ENCODE measurements at regions not wholly inside any gene's neighbourhood (a gene's known extent, or its start where the extent isn't known, plus 50 kb on each side); places are given as distances from the start of the nearest gene placed in this dataset.
"Not testable (repeated sequence)": the region's sequence is repeated elsewhere in the genome, so short reads cannot be mapped to it uniquely, and the experiment has no call there.

DNA sequence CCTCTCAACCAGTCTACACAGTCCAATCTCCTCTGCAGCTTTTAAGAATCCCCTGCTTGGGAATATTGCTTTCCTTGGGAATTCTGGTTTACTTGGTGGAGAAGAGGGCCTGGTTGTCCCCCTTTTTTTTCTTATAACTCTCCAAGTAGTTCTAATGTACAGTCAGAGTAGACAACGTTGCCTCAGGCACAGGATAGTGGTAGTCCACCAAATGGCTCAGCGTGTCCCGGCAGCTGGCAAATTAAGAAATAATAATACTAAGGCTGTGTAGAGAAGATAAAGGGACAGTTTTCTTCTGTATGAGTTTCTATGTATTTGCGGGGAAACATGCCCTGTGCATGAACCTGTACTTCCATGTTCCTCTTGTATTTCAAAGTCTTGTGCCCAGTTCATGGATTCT is 145.7 kb upstream of the RREB1 start:
- DNase-seq, result no peak
- Histone ChIP-seq H3K4me3 (ENCODE audit: low read depth, low read length) (no peak overlapping the region), H3K27ac (no peak overlapping the region), H3K27me3 (replicated peaks) (no peaks in the 10 kb centered on the region), H3K36me3 (replicated peaks) (no peaks in the 10 kb centered on the region)
- TF ChIP-seq, protein P1, sequence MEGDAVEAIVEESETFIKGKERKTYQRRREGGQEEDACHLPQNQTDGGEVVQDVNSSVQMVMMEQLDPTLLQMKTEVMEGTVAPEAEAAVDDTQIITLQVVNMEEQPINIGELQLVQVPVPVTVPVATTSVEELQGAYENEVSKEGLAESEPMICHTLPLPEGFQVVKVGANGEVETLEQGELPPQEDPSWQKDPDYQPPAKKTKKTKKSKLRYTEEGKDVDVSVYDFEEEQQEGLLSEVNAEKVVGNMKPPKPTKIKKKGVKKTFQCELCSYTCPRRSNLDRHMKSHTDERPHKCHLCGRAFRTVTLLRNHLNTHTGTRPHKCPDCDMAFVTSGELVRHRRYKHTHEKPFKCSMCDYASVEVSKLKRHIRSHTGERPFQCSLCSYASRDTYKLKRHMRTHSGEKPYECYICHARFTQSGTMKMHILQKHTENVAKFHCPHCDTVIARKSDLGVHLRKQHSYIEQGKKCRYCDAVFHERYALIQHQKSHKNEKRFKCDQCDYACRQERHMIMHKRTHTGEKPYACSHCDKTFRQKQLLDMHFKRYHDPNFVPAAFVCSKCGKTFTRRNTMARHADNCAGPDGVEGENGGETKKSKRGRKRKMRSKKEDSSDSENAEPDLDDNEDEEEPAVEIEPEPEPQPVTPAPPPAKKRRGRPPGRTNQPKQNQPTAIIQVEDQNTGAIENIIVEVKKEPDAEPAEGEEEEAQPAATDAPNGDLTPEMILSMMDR (IDR thresholded peaks at IDR 0.05; ENCODE audit: low read depth, low read length, missing control alignments), result no peak
- in situ Hi-C loops (cut with HindIII; ENCODE audit: low pct_ligation_motif_present, low sequenced_read_pairs), result no loop called here

DNA sequence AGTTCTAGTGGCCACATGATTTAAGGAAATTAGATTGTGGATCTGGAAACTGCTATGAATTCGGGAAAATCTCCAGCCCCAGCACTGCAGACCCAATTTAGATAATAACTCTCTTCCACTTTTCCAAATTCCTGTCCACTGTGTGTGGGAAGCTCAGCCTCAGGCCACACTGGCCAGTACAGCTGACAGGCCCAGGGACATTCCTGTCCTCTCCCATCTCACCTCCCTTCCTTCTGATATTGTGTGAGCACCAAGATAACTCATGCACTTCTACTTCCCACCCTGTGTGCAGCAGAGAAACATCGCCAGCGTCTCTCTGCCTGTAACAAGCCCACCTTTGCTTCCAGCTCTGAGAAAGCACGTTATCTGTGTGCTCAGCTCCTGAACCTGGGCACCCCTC is 145.1 kb upstream of the RREB1 start:
- TF ChIP-seq, protein P1 (IDR thresholded peaks at IDR 0.05; ENCODE audit: low read depth, low read length, missing control alignments), result no peak
- Histone ChIP-seq H3K36me3 (replicated peaks) (no peaks in the 10 kb centered on the region), H3K27ac (no peak overlapping the region), H3K27me3 (replicated peaks) (no peaks in the 10 kb centered on the region), H3K4me3 (ENCODE audit: low read depth, low read length) (no peak overlapping the region)
- DNase-seq, result no peak
- in situ Hi-C loops (cut with HindIII; ENCODE audit: low pct_ligation_motif_present, low sequenced_read_pairs), result no loop called here

DNA sequence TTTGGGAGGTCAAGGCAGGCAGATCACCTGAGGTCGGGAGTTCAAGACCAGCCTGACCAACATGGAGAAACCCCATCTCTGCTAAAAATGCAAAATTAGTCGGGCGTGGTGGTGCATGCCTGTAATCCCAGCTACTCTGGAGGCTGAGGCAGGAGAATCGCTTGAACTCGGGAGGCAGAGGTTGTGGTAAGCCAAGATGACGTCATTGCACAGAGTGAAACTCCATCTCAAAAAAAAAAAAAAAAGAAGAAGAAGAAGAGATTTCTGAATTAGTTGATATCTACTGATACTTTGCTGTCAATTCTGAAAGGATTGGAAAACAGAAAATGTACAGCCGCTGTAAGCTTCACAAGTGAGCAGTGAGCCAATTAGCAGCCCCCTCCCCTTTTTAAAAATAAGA is 144.4 kb upstream of the RREB1 start:
- DNase-seq; in situ Hi-C loops (cut with HindIII; ENCODE audit: low pct_ligation_motif_present, low sequenced_read_pairs); H3K27ac ChIP-seq; H3K27me3 ChIP-seq (replicated peaks); H3K36me3 ChIP-seq (replicated peaks); H3K4me3 ChIP-seq (ENCODE audit: low read depth, low read length): not testable (repeated sequence)

DNA sequence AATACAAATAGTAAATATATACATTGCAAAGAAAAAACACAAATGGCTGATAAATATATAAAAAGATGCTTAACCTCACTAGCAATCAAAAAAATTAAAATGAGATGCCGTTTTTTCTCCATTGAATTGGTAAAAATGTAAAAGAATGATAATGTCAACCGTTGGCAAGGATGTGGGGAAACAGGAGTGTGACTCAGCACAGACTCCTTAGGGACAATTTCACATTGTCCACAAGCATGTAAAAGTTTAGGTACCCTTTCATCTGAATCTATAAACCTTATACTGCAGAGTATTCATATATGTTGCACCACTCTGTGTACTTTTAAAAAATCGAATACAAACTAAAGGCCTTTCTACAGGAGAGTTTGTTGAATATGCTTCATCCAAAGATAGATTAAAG is 143.1 kb upstream of the RREB1 start:
- in situ Hi-C loops (cut with HindIII; ENCODE audit: low pct_ligation_motif_present, low sequenced_read_pairs), result no loop called here
- TF ChIP-seq, protein P1 (IDR thresholded peaks at IDR 0.05; ENCODE audit: low read depth, low read length, missing control alignments), result no peak
- H3K4me3 ChIP-seq (ENCODE audit: low read depth, low read length), result no peak overlapping the region

DNA sequence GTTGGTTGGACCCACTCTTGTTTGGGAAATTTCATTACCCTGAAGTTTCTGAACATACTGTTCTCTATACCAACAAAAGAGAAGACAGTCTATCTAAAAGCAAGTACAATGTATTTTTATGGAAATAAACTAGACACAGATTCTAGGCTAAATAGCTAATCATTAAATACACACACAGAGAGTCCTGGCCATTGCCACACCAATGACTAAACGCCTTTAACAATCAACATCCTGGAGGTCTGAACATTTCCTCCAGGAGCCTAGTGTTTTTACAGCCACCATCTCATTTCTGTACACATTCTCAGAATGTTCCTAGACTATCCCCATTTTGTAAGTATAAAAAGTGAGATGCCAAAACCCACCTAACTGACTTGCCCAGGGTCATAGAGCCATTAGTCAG is 141.6 kb upstream of the RREB1 start:
- TF ChIP-seq, protein P1 (IDR thresholded peaks at IDR 0.05; ENCODE audit: low read depth, low read length, missing control alignments), result no peak

More for the DNA sequence above, 143.1 kb upstream of the RREB1 start:
- H3K36me3 ChIP-seq (replicated peaks), result no peaks in the 10 kb centered on the region
- no peak overlapping the region for H3K27ac ChIP-seq
- no peaks in the 10 kb centered on the region for H3K27me3 ChIP-seq (replicated peaks)
- DNase-seq, result no peak

DNA sequence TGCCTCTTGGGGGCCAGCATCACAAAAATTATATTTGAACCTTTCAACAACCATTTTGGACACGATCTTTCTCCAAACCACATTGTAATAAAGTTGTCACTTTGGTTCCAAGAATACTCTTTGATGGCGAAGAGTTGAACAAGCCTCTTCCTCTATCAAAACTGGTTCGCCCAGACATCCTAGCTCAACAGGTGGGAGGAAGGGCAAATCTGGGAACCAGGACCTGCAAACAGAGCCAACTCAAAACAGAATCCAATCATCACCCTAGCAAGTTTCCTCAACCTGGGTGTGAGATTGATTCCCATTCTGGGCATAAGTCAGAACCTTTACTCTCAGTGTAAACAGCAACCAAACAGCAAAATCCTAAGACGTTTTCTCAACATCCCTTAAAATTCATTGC is 141.2 kb upstream of the RREB1 start:
- in situ Hi-C loops (cut with HindIII; ENCODE audit: low pct_ligation_motif_present, low sequenced_read_pairs), result no loop called here
- DNase-seq, result no peak
- Histone ChIP-seq H3K27me3 (replicated peaks) (no peaks in the 10 kb centered on the region), H3K36me3 (replicated peaks) (no peaks in the 10 kb centered on the region), H3K27ac (no peak overlapping the region), H3K4me3 (ENCODE audit: low read depth, low read length) (no peak overlapping the region)
- TF ChIP-seq, protein P1 (IDR thresholded peaks at IDR 0.05; ENCODE audit: low read depth, low read length, missing control alignments), result no peak

More for the DNA sequence above, 141.6 kb upstream of the RREB1 start:
- Histone ChIP-seq H3K27ac (no peak overlapping the region), H3K27me3 (replicated peaks) (no peaks in the 10 kb centered on the region), H3K36me3 (replicated peaks) (no peaks in the 10 kb centered on the region), H3K4me3 (ENCODE audit: low read depth, low read length) (no peak overlapping the region)
- in situ Hi-C loops (cut with HindIII; ENCODE audit: low pct_ligation_motif_present, low sequenced_read_pairs), result no loop called here
- no peak for DNase-seq

Measured in brain microvascular endothelial cell (primary cell).